ENCODE measurements at regions not wholly inside any gene's neighbourhood (a gene's known extent, or its start where the extent isn't known, plus 50 kb on each side); places are given as distances from the start of the nearest gene placed in this dataset.

- intact Hi-C loops (cut with DNase I), result loop anchor here (1.0 to 10.0 kb wide), 12 partner anchors 120 to 586 kb away; partner anchors contain the start of gene CUX1 (in 1 of the 10)
- H3K4me1 ChIP-seq, result peaks cover 0 to 14% (median 11%) of the 10 kb centered on the region in 9 donors
- H3K27me3 ChIP-seq, result no peaks in the 10 kb centered on the region
- WGBS, 2 donors, result 69 to 72% methylated on average over 15 of the region's 15 CpGs
- no peak overlapping the region for H3K4me3 ChIP-seq
- H3K36me3 ChIP-seq, result no peaks in the 10 kb centered on the region
- no peak for ATAC-seq
- TF ChIP-seq CTCF (IDR thresholded peaks at IDR 0.05), result no peak
- DNase-seq, result no peak
- no peaks in the 10 kb centered on the region for H3K9me3 ChIP-seq
- H3K27ac ChIP-seq, result peak overlapping the region in 1 of 10 donors; percentile 32
These were observed 60.2 kb upstream of the MYL10 start for GRCh38 chr7:101688995-101689907.

GRCh38 chr7:101690061-101690460 is 61.0 kb upstream of the MYL10 start:
- peak; percentile 27 to 40 for DNase-seq
- 40 to 60% methylated on average over 6 of the region's 6 CpGs for WGBS, 2 donors

GRCh38 chr7:101691822-101692384 is 62.8 kb upstream of the MYL10 start:
- TF ChIP-seq CTCF (IDR thresholded peaks at IDR 0.05), result no peak
- no peak overlapping the region for H3K4me3 ChIP-seq
- WGBS, 2 donors, result 41 to 50% methylated on average over 12 of the region's 12 CpGs
- DNase-seq, result no peak
- H3K9me3 ChIP-seq, result no peaks in the 10 kb centered on the region
- peaks cover 0 to 6% (median 0%) of the 10 kb centered on the region in 7 donors for H3K27me3 ChIP-seq
- H3K36me3 ChIP-seq, result no peaks in the 10 kb centered on the region
- no peak for ATAC-seq
- H3K27ac ChIP-seq, result no peak overlapping the region
- intact Hi-C loops (cut with DNase I), result loop anchor here in 2 of 10 donors (10.0 kb wide), 2 partner anchors 113 to 573 kb away; no protein-coding TSS in a partner anchor
- peaks cover 0 to 14% (median 11%) of the 10 kb centered on the region in 9 donors for H3K4me1 ChIP-seq

More at GRCh38 chr7:101690061-101690460, 61.0 kb upstream of the MYL10 start:
- no peaks in the 10 kb centered on the region for H3K36me3 ChIP-seq
- H3K4me3 ChIP-seq, result no peak overlapping the region
- no peak for TF ChIP-seq CTCF (IDR thresholded peaks at IDR 0.05)
- no peaks in the 10 kb centered on the region for H3K9me3 ChIP-seq
- peaks cover 0 to 14% (median 11%) of the 10 kb centered on the region in 9 donors for H3K4me1 ChIP-seq
- ATAC-seq, result peak in 5 of 8 donors; percentile 43 to 72 (median 59)
- intact Hi-C loops (cut with DNase I), result loop anchor here in 2 of 10 donors (10.0 kb wide), 2 partner anchors 115 to 575 kb away; no protein-coding TSS in a partner anchor
- no peak overlapping the region for H3K27ac ChIP-seq
- H3K27me3 ChIP-seq, result no peaks in the 10 kb centered on the region

GRCh38 chr7:101693498-101694091 is 64.5 kb upstream of the MYL10 start:
- TF ChIP-seq CTCF (IDR thresholded peaks at IDR 0.05), result no peak
- H3K27ac ChIP-seq, result no peak overlapping the region
- WGBS, 2 donors, result 85 to 89% methylated on average over 14 of the region's 14 CpGs
- H3K36me3 ChIP-seq, result no peaks in the 10 kb centered on the region
- ATAC-seq (no peak), DNase-seq (no peak)
- intact Hi-C loops (cut with DNase I), result loop anchor here in 2 of 10 donors (10.0 kb wide), 2 partner anchors 111 to 571 kb away; no protein-coding TSS in a partner anchor
- H3K4me1 ChIP-seq, result peaks cover 0 to 6% (median 4%) of the 10 kb centered on the region in 9 donors
- peaks cover 0 to 10% (median 0%) of the 10 kb centered on the region in 7 donors for H3K27me3 ChIP-seq
- no peak overlapping the region for H3K4me3 ChIP-seq
- H3K9me3 ChIP-seq, result no peaks in the 10 kb centered on the region
